Smooth muscle cell (in vitro differentiated cells): ENCODE measurements at regions not wholly inside any gene's neighbourhood (a gene's known extent, or its start where the extent isn't known, plus 50 kb on each side); places are given as distances from the start of the nearest gene placed in this dataset.

Source experiments
- DNase-seq: peaks from one replicate; lab custom pipeline; 2025; ENCODE audit not compliant: unreplicated experiment; lab: John Stamatoyannopoulos, UW
- H2AFZ ChIP-seq: fragments of 200-600 bp; sonication (generic); 2 replicates; pipeline ENCODE4 v1.6.0; 2016; ENCODE audit warnings: antibody characterized with exemption, low read depth, mild to moderate bottlenecking
- H3F3A ChIP-seq: fragments of 200-600 bp; sonication (generic); 2 replicates; pipeline ENCODE4 v1.6.0; 2017; ENCODE audit warnings: antibody characterized with exemption, low read depth
- H3K27ac ChIP-seq: fragments of 200-600 bp; sonication (generic); 2 replicates; pipeline ENCODE4 v1.5.1; 2016; ENCODE audit warnings: low read depth, mild to moderate bottlenecking
- H3K27me3 ChIP-seq: fragments of 200-600 bp; sonication (generic); 2 replicates; pipeline ENCODE4 v1.6.1; 2016; ENCODE audit warnings: low read depth, mild to moderate bottlenecking
- H3K36me3 ChIP-seq: fragments of 200-600 bp; sonication (generic); 2 replicates; pipeline ENCODE4 v1.5.1; 2016; ENCODE audit warnings: low read depth
- H3K4me1 ChIP-seq: fragments of 200-600 bp; sonication (generic); 2 replicates; pipeline ENCODE4 v1.5.1; 2016; ENCODE audit warnings: low read depth
- H3K4me2 ChIP-seq: fragments of 200-600 bp; sonication (generic); 2 replicates; pipeline ENCODE4 v1.6.0; 2016; ENCODE audit warnings: mild to moderate bottlenecking
- H3K4me3 ChIP-seq: fragments of 200-600 bp; sonication (generic); 2 replicates; pipeline ENCODE4 v1.5.1; 2016; ENCODE audit warnings: mild to moderate bottlenecking
- H3K79me2 ChIP-seq: fragments of 200-600 bp; sonication (generic); 2 replicates; pipeline ENCODE4 v1.6.0; 2016; ENCODE audit warnings: low read depth, mild to moderate bottlenecking
- H3K9ac ChIP-seq: fragments of 200-600 bp; sonication (generic); 2 replicates; pipeline ENCODE4 v1.6.0; 2016; ENCODE audit warnings: low read depth
- H3K9me3 ChIP-seq: fragments of 200-600 bp; sonication (generic); replicated peaks from 2 replicates; pipeline ENCODE4 v1.5.1; 2016; ENCODE audit warnings: low read depth
- H4K20me1 ChIP-seq: fragments of 200-600 bp; sonication (generic); 2 replicates; pipeline ENCODE4 v1.6.0; 2016; ENCODE audit warnings: low read depth
- CTCF ChIP-seq: fragments of 200-600 bp; sonication (generic); IDR thresholded peaks from 2 replicates; pipeline ENCODE4 v1.5.1; 2017; ENCODE audit warnings: borderline replicate concordance, mild to moderate bottlenecking, antibody characterized with exemption; ENCODE audit not compliant: insufficient read depth, poor library complexity, severe bottlenecking
- WGBS: methylation state at CpG from one replicate; pipeline ENCODE4 v1.1.7; 2016; ENCODE audit warnings: low lambda C conversion rate; 5-methylcytosine and 5-hydroxymethylcytosine counted together

- H3F3A ChIP-seq, result peaks cover 10% of the 10 kb centered on the region
- no peak overlapping the region for H3K27ac ChIP-seq
- TF ChIP-seq CTCF, result no peak
- no peaks in the 10 kb centered on the region for H4K20me1 ChIP-seq
- H3K4me1 ChIP-seq, result peaks cover 8% of the 10 kb centered on the region
- no peaks in the 10 kb centered on the region for H3K79me2 ChIP-seq
- H3K9me3 ChIP-seq, result no peaks in the 10 kb centered on the region
- H3K36me3 ChIP-seq, result no peaks in the 10 kb centered on the region
- H3K4me3 ChIP-seq, result no peak overlapping the region
- DNase-seq, result no peak
- 88% methylated on average over 3 of the region's 3 CpGs for WGBS
- H2AFZ ChIP-seq, result no peak overlapping the region
- no peaks in the 10 kb centered on the region for H3K27me3 ChIP-seq
- H3K9ac ChIP-seq, result no peak overlapping the region
- H3K4me2 ChIP-seq, result no peak overlapping the region
These were observed 106.8 kb upstream of the CDIN1 start for GRCh38 chr15:36472672-36473071.

- H3K27me3 ChIP-seq, result no peaks in the 10 kb centered on the region
- TF ChIP-seq CTCF, result no peak
- no peaks in the 10 kb centered on the region for H3K79me2 ChIP-seq
- H3K27ac ChIP-seq, result no peak overlapping the region
- H3K4me3 ChIP-seq, result no peak overlapping the region
- no peaks in the 10 kb centered on the region for H3F3A ChIP-seq
- H3K4me2 ChIP-seq, result no peak overlapping the region
- WGBS, result 90% methylated on average over 2 of the region's 2 CpGs
- DNase-seq, result no peak
- H3K36me3 ChIP-seq, result no peaks in the 10 kb centered on the region
- no peaks in the 10 kb centered on the region for H3K9me3 ChIP-seq
- H2AFZ ChIP-seq, result no peak overlapping the region
- H3K4me1 ChIP-seq, result no peaks in the 10 kb centered on the region
- no peaks in the 10 kb centered on the region for H4K20me1 ChIP-seq
- no peak overlapping the region for H3K9ac ChIP-seq
These were observed 100.9 kb upstream of the CDIN1 start for GRCh38 chr15:36478561-36478960.

- Histone ChIP-seq H3K4me1 (no peaks in the 10 kb centered on the region), H3F3A (no peaks in the 10 kb centered on the region), H3K27me3 (no peaks in the 10 kb centered on the region), H3K27ac (no peak overlapping the region), H3K4me3 (no peak overlapping the region), H3K79me2 (no peaks in the 10 kb centered on the region), H3K9me3 (no peaks in the 10 kb centered on the region), H2AFZ (peak overlapping the region; percentile 36), H3K9ac (no peak overlapping the region), H3K4me2 (peak overlapping the region; percentile 26), H4K20me1 (no peaks in the 10 kb centered on the region), H3K36me3 (no peaks in the 10 kb centered on the region)
- TF ChIP-seq CTCF, result no peak
- no peak for DNase-seq
- WGBS, result 58% methylated on average over 9 of the region's 9 CpGs
These were observed 100.1 kb upstream of the CDIN1 start for GRCh38 chr15:36479200-36479896.

GRCh38 chr15:36481156-36481555 lies 98.3 kb upstream of the CDIN1 start:
- no peak for TF ChIP-seq CTCF
- Histone ChIP-seq H3K4me1 (no peaks in the 10 kb centered on the region), H2AFZ (no peak overlapping the region), H3K4me2 (no peak overlapping the region), H3K79me2 (no peaks in the 10 kb centered on the region), H3K27ac (no peak overlapping the region), H3K27me3 (no peaks in the 10 kb centered on the region), H3F3A (no peaks in the 10 kb centered on the region), H3K4me3 (no peak overlapping the region), H3K36me3 (no peaks in the 10 kb centered on the region), H3K9me3 (no peaks in the 10 kb centered on the region), H3K9ac (no peak overlapping the region), H4K20me1 (no peaks in the 10 kb centered on the region)
- WGBS, result 100% methylated on average over 1 of the region's 1 CpG
- DNase-seq, result no peak
